HUES6 (cell line): ENCODE measurements at regions not wholly inside any gene's neighbourhood (a gene's known extent, or its start where the extent isn't known, plus 50 kb on each side); places are given as distances from the start of the nearest gene placed in this dataset.
A peak's percentile ranks its signal among the peaks of the same experiment; 100 is the strongest.
"Not testable (repeated sequence)": the region's sequence is repeated elsewhere in the genome, so short reads cannot be mapped to it uniquely, and the experiment has no call there.

Experiments
- H3K27ac ChIP-seq: 2 replicates; pipeline ENCODE4 v1.7.0; 2013; ENCODE audit warnings: low read depth, mild to moderate bottlenecking, low read length, inconsistent platforms
- H3K27me3 ChIP-seq: 2 replicates; pipeline ENCODE4 v1.6.1; 2013; ENCODE audit warnings: low read length; ENCODE audit not compliant: control insufficient read depth, insufficient read depth
- H3K36me3 ChIP-seq: 2 replicates; pipeline ENCODE4 v1.6.1; 2013; ENCODE audit warnings: low read length; ENCODE audit not compliant: control insufficient read depth, insufficient read depth
- H3K4me1 ChIP-seq: 2 replicates; pipeline ENCODE4 v1.6.1; 2013; ENCODE audit warnings: low read length; ENCODE audit not compliant: control insufficient read depth, insufficient read depth
- H3K4me3 ChIP-seq: 2 replicates; pipeline ENCODE4 v1.5.1; 2013; ENCODE audit warnings: low read depth, low read length
- H3K9ac ChIP-seq: one replicate; pipeline ENCODE4 v1.6.1; 2013; ENCODE audit warnings: mild to moderate bottlenecking, low read length
- H3K9me3 ChIP-seq: 2 replicates; pipeline ENCODE4 v1.6.1; 2013; ENCODE audit warnings: low read depth, low read length; ENCODE audit not compliant: control insufficient read depth, insufficient read depth

- H3K27me3 ChIP-seq: no peaks in the 10 kb centered on the region
- no peaks in the 10 kb centered on the region for H3K9me3 ChIP-seq
- peaks cover 7% of the 10 kb centered on the region; the same call in 1 of the 2 replicates for H3K4me1 ChIP-seq
- no peak overlapping the region for H3K27ac ChIP-seq
- H3K9ac ChIP-seq: no peak overlapping the region
- H3K36me3 ChIP-seq: no peaks in the 10 kb centered on the region
- H3K4me3 ChIP-seq: no peak overlapping the region
Observed at GRCh38 chr6:119799596-119800509, 450.3 kb upstream of the MAN1A1 start.

- Histone ChIP-seq H3K4me3 (no peak overlapping the region), H3K36me3 (no peaks in the 10 kb centered on the region), H3K27ac (no peak overlapping the region), H3K27me3 (no peaks in the 10 kb centered on the region), H3K4me1 (peaks cover 9% of the 10 kb centered on the region; the same call in 1 of the 2 replicates), H3K9me3 (no peaks in the 10 kb centered on the region), H3K9ac (no peak overlapping the region)
Observed at GRCh38 chr6:119791736-119792135, 442.2 kb upstream of the MAN1A1 start.

- no peaks in the 10 kb centered on the region; the same call in 1 of the 2 replicates for H3K4me1 ChIP-seq
- H3K27ac ChIP-seq: no peak overlapping the region; the same call in 1 of the 2 replicates
- H3K9ac ChIP-seq: no peak overlapping the region
- H3K9me3 ChIP-seq: no peaks in the 10 kb centered on the region
- H3K27me3 ChIP-seq: no peaks in the 10 kb centered on the region
- no peak overlapping the region for H3K4me3 ChIP-seq
- no peaks in the 10 kb centered on the region for H3K36me3 ChIP-seq
Observed at GRCh38 chr6:119781365-119781764, 431.8 kb upstream of the MAN1A1 start.

- H3K36me3 ChIP-seq: no peaks in the 10 kb centered on the region
- H3K27me3 ChIP-seq: no peaks in the 10 kb centered on the region
- no peak overlapping the region for H3K9ac ChIP-seq
- H3K27ac ChIP-seq: no peak overlapping the region
- no peak overlapping the region for H3K4me3 ChIP-seq
- peaks cover 8% of the 10 kb centered on the region; the same call in 1 of the 2 replicates for H3K9me3 ChIP-seq
- H3K4me1 ChIP-seq: 0 out of 2 replicates have a peak, but pooled peaks cover 3% of the 10 kb centered on the region
Observed at GRCh38 chr6:119768201-119768600, 418.6 kb upstream of the MAN1A1 start.

GRCh38 chr6:119764927-119765681 is 415.5 kb upstream of the MAN1A1 start:
- Histone ChIP-seq H3K27ac (peak overlapping the region; percentile 20), H3K4me3 (no peak overlapping the region), H3K4me1 (0 out of 2 replicates have a peak, but pooled peaks cover 3% of the 10 kb centered on the region), H3K36me3 (no peaks in the 10 kb centered on the region), H3K9me3 (no peaks in the 10 kb centered on the region), H3K9ac (no peak overlapping the region), H3K27me3 (no peaks in the 10 kb centered on the region)

- Histone ChIP-seq H3K9ac (no peak overlapping the region), H3K27ac (no peak overlapping the region)
Observed at GRCh38 chr6:119760046-119760445, 410.5 kb upstream of the MAN1A1 start.

GRCh38 chr6:119758385-119758784 is 408.8 kb upstream of the MAN1A1 start:
- H3K4me1 ChIP-seq: no peaks in the 10 kb centered on the region
- no peaks in the 10 kb centered on the region for H3K36me3 ChIP-seq
- no peak overlapping the region for H3K27ac ChIP-seq
- no peaks in the 10 kb centered on the region for H3K27me3 ChIP-seq
- no peak overlapping the region for H3K9ac ChIP-seq
- H3K9me3 ChIP-seq: no peaks in the 10 kb centered on the region
- H3K4me3 ChIP-seq: no peak overlapping the region

More at GRCh38 chr6:119760046-119760445, 410.5 kb upstream of the MAN1A1 start:
- no peaks in the 10 kb centered on the region for H3K36me3 ChIP-seq
- H3K4me3 ChIP-seq: no peak overlapping the region
- H3K27me3 ChIP-seq: no peaks in the 10 kb centered on the region
- 0 out of 2 replicates have a peak, but pooled peaks cover under 1% of the 10 kb centered on the region for H3K4me1 ChIP-seq
- H3K9me3 ChIP-seq: no peaks in the 10 kb centered on the region

- H3K27ac ChIP-seq: no peak overlapping the region
- H3K4me3 ChIP-seq: no peak overlapping the region
- no peaks in the 10 kb centered on the region for H3K4me1 ChIP-seq
- no peak overlapping the region for H3K9ac ChIP-seq
- no peaks in the 10 kb centered on the region for H3K27me3 ChIP-seq
- H3K9me3 ChIP-seq: no peaks in the 10 kb centered on the region
- H3K36me3 ChIP-seq: no peaks in the 10 kb centered on the region
Observed at GRCh38 chr6:119757467-119757866, 407.9 kb upstream of the MAN1A1 start.

- Histone ChIP-seq H3K27me3 (no peaks in the 10 kb centered on the region), H3K36me3 (no peaks in the 10 kb centered on the region), H3K4me3 (no peak overlapping the region), H3K27ac (no peak overlapping the region), H3K9ac (no peak overlapping the region), H3K9me3 (peaks cover 4% of the 10 kb centered on the region; the same call in 1 of the 2 replicates), H3K4me1 (no peaks in the 10 kb centered on the region)
Observed at GRCh38 chr6:119749335-119749734, 399.8 kb upstream of the MAN1A1 start.

- not testable (repeated sequence) for H3K4me1 ChIP-seq, H3K27me3 ChIP-seq, H3K4me3 ChIP-seq, H3K9ac ChIP-seq, H3K36me3 ChIP-seq, H3K9me3 ChIP-seq, H3K27ac ChIP-seq
Observed at GRCh38 chr6:119748535-119748934, 399.0 kb upstream of the MAN1A1 start.
